Esophagus muscularis mucosa (tissue), 4 donors: ENCODE measurements at regions not wholly inside any gene's neighbourhood (a gene's known extent, or its start where the extent isn't known, plus 50 kb on each side); places are given as distances from the start of the nearest gene placed in this dataset.
"Not testable (repeated sequence)": the region's sequence is repeated elsewhere in the genome, so short reads cannot be mapped to it uniquely, and the experiment has no call there.

Source experiments
- EP300 ChIP-seq: sonication (generic); formaldehyde crosslinking; IDR thresholded peaks from one replicate; pipeline ENCODE4 v1.6.1; 2017; ENCODE audit warnings: antibody characterized with exemption
- POLR2A ChIP-seq: fragments of 450-650 bp; IDR thresholded peaks from one replicate; pipeline ENCODE4 v1.6.1; 2017; ENCODE audit warnings: antibody characterized with exemption, moderate library complexity, mild to moderate bottlenecking, low read depth
- TF ChIP-seq, protein P1 (sequence below), 3 experiments: fragments of 200-600 bp in 2 of 3; fragments of 450-650 bp in 1 of 3; sonication (generic) in 2 of 3; IDR thresholded peaks; one replicate each; pipeline ENCODE4 v1.5.1; 2017 to 2019; ENCODE audit warnings: antibody characterized with exemption in 3 of 3, mild to moderate bottlenecking in 2 of 3, moderate library complexity in 1 of 3

DNA sequence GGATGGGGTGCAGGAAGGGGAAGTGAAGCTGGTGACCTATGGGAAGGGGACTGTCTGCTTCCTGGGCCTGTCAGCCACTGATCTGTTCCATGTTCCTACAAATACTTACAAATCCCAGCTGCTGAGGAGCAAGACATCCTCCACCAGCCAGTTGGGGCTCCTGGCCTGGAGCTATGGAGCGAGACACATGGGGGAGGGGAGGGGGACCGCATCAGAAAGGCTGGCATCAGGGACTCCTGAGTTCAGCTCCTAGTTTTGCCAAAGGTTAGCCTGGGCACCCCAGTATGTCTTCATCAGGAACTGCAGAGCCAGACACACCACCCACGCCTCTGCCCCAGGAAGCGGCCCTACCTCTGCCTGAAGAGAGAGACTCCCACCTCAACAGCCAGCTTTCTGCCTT, 130.3 kb downstream of the POTEG start:
- TF ChIP-seq, protein P1, sequence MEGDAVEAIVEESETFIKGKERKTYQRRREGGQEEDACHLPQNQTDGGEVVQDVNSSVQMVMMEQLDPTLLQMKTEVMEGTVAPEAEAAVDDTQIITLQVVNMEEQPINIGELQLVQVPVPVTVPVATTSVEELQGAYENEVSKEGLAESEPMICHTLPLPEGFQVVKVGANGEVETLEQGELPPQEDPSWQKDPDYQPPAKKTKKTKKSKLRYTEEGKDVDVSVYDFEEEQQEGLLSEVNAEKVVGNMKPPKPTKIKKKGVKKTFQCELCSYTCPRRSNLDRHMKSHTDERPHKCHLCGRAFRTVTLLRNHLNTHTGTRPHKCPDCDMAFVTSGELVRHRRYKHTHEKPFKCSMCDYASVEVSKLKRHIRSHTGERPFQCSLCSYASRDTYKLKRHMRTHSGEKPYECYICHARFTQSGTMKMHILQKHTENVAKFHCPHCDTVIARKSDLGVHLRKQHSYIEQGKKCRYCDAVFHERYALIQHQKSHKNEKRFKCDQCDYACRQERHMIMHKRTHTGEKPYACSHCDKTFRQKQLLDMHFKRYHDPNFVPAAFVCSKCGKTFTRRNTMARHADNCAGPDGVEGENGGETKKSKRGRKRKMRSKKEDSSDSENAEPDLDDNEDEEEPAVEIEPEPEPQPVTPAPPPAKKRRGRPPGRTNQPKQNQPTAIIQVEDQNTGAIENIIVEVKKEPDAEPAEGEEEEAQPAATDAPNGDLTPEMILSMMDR (IDR thresholded peaks at IDR 0.05) = not testable (repeated sequence)
- not testable (repeated sequence) for TF ChIP-seq EP300, POLR2A
